HepG2 (cell line): ENCODE measurements at regions not wholly inside any gene's neighbourhood (a gene's known extent, or its start where the extent isn't known, plus 50 kb on each side); places are given as distances from the start of the nearest gene placed in this dataset.

Experiments used
- ARNTL ChIP-seq: sonication (generic); formaldehyde crosslinking; IDR thresholded peaks from 2 replicates; pipeline ENCODE4 v1.4.0; 2020; ENCODE audit warnings: mild to moderate bottlenecking, missing genetic modification reagents
- BHLHE40 ChIP-seq: IDR thresholded peaks from 2 replicates; pipeline ENCODE4 v1.6.1; 2011; ENCODE audit warnings: low read length, improper control_type of control experiment
- CTCF ChIP-seq: sonication (generic); formaldehyde crosslinking; IDR thresholded peaks from 2 replicates; pipeline ENCODE4 v1.5.0; 2020; ENCODE audit warnings: mild to moderate bottlenecking, missing genetic modification reagents, moderate library complexity
- EHMT2 ChIP-seq: fragments of 200-600 bp; sonication (generic); IDR thresholded peaks from 2 replicates; pipeline ENCODE4 v1.7.0; 2017; ENCODE audit warnings: antibody characterized with exemption, low read depth, low read length, borderline replicate concordance
- FOXM1 ChIP-seq: sonication (generic); formaldehyde crosslinking; IDR thresholded peaks from 2 replicates; pipeline ENCODE4 v1.5.0; 2020; ENCODE audit warnings: missing genetic modification reagents
- FOXP1 ChIP-seq, 2 experiments: fragments of 450-650 bp in 1 of 2; IDR thresholded peaks; 2 replicates each; pipeline ENCODE4 v1.6.1; 2017 to 2018; ENCODE audit warnings: antibody characterized with exemption in 1 of 2
- HDAC2 ChIP-seq: sonication (generic); formaldehyde crosslinking; IDR thresholded peaks from 2 replicates; pipeline ENCODE4 v1.4.0; 2020; ENCODE audit warnings: missing genetic modification reagents
- ISX ChIP-seq: sonication (generic); formaldehyde crosslinking; conservative IDR thresholded peaks from 2 replicates; pipeline ENCODE4 v1.5.0; 2020; ENCODE audit warnings: missing genetic modification reagents
- MAFG ChIP-seq: sonication (generic); formaldehyde crosslinking; IDR thresholded peaks from 2 replicates; pipeline ENCODE4 v1.5.1; 2020; ENCODE audit warnings: mild to moderate bottlenecking, missing genetic modification reagents
- POLR2A ChIP-seq, 2 experiments: IDR thresholded peaks; 2 replicates each; pipeline ENCODE4 v1.6.1; 2011; ENCODE audit warnings: low read depth in 2 of 2, low read length in 2 of 2, mild to moderate bottlenecking in 1 of 2, moderate library complexity in 1 of 2; ENCODE audit not compliant: insufficient read depth in 1 of 2
- TAF1 ChIP-seq: sonication (generic); formaldehyde crosslinking; IDR thresholded peaks from 2 replicates; pipeline ENCODE4 v1.4.0; 2020; ENCODE audit warnings: missing genetic modification reagents
- ZBTB34 ChIP-seq: sonication (generic); formaldehyde crosslinking; IDR thresholded peaks from 2 replicates; pipeline ENCODE4 v1.8.0; 2022; ENCODE audit warnings: mild to moderate bottlenecking, missing genetic modification reagents
- ZNF382 ChIP-seq: sonication (generic); formaldehyde crosslinking; IDR thresholded peaks from 2 replicates; pipeline ENCODE4 v1.5.0; 2020; ENCODE audit warnings: missing genetic modification reagents, mild to moderate bottlenecking, borderline replicate concordance
- ZNF687 ChIP-seq: sonication (generic); formaldehyde crosslinking; IDR thresholded peaks from 2 replicates; pipeline ENCODE4 v1.5.1; 2020; ENCODE audit warnings: mild to moderate bottlenecking, missing genetic modification reagents, moderate library complexity

- TF ChIP-seq ZNF382 (CRISPR knock-in tag) (no peak), HDAC2 (CRISPR knock-in tag) (no peak), CTCF (CRISPR knock-in tag) (no peak), ARNTL (no peak), BHLHE40 (no peak), POLR2A (IDR thresholded peaks at IDR 0.05; ENCODE audit: insufficient read depth in 1 of 2, low read depth in 2 of 2, low read length in 2 of 2) (no peak), TAF1 (no peak), EHMT2 (no peak), MAFG (CRISPR knock-in tag) (no peak), ISX (CRISPR knock-in tag) (no peak), FOXP1 (IDR thresholded peaks at IDR 0.05) (no peak), FOXP1 (CRISPR knock-in tag; IDR thresholded peaks at IDR 0.05) (no peak), FOXM1 (CRISPR knock-in tag) (no peak), ZBTB34 (CRISPR knock-in tag) (no peak), ZNF687 (no peak)
Measured at GRCh38 chr14:61174441-61174891, 106.7 kb downstream of the TMEM30B start.
